NAMALWA (cell line): ENCODE measurements at regions not wholly inside any gene's neighbourhood (a gene's known extent, or its start where the extent isn't known, plus 50 kb on each side); places are given as distances from the start of the nearest gene placed in this dataset.
"Not testable (repeated sequence)": the region's sequence is repeated elsewhere in the genome, so short reads cannot be mapped to it uniquely, and the experiment has no call there.

Source experiments
- DNase-seq: peaks from one replicate; pipeline ENCODE4 v3.0.0-alpha.2; 2015; ENCODE audit warnings: low spot score

DNA sequence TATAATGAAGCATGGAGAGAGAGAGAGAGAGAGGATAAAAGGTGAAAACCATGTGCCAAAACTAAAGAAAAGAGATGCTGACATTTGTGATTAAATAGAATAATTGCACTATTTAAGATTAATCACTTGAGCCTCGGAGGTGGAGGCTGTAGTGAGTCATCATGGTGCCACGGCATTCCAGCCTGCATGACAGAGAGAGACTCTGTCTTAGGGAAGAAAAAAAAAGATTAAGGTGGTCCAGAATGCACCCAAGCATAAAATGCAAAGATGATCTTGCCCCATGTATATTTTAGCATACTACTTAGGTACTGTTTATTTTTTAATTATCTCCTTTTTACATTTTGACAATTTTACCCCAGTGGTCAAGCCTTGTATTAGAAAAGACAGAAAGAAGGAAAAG, 742.5 kb downstream of the SPATA31A1 start:
- DNase-seq: not testable (repeated sequence)

DNA sequence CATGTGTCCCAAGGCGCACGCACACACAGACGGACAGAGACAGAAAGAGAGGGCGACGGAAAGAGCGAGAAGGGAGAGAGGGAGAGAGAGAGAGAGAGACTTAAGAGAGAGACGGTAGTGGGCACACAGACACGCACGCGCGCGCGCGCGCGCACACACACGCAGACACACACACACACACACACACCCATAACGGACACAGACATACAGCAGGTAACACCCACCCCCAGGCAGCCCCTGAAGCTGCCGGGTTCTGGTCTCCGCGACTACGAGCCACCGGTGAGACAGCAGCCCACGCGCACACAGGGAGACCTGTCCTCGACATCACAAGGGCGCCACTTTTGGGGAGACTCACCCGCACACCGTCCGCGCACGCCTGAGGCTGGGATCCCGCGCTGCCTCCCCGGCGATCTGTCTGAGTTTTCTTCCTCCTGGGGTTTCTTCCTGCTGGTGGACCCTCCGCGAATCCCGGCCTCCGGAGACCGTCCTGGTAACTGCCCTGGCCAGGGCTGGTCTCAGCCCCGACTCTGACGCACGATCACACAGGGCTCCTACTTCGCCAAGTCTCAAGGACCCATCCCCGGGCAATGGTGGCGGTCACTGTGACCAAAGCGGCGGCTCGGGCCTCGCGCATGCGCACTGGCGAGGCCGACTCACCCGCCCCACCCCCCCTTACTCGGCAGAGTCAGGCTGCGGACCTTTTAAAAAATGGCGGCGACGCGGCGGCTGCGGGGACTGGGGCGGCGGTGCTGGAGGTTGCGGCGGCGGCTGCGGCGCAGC, 750.7 kb downstream of the SPATA31A1 start:
- peak; percentile 41 for DNase-seq

DNA sequence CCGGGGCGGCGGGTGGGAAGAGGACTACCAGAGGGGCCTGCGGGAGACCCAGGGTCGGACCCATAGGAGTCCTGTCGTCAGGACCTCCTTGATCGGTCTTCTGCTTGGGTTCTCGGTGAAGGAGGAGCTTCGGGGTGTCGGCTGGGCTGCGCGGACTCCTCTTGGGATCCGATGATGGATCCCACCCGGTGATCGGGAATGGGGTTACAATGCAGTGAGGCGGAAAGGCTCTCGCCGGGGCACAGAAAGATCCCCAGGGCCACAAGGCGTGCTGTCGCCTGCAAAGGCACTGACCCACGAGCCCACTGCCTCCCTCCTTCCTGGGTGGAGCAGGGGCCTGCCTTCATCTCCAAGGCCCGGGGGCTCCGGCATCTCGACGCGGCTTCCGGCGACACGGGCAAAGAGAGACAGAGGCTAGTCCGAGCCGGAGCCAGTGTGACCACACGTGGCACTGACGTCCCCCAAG, 751.3 kb downstream of the SPATA31A1 start:
- DNase-seq: not testable (repeated sequence)

DNA sequence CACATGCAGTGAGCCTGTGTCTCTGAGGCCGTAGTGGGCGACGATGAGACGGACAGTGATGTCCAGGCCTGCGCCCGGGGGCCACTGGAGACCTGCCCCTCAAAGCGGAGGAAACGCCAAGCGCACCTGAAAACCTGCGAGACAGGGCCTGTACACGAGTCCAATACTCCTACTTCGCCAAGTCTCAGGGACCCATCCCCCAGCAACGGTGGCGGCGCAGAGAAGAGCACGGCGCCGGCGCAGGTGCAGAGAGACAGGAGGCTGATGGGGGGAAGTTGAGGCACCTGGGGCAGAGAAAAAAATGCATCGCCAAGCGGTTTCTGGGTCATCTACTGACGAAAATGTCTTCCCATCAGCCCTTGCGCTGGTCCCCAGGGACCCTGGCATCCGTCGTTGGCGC, 751.8 kb downstream of the SPATA31A1 start:
- not testable (repeated sequence) for DNase-seq

DNA sequence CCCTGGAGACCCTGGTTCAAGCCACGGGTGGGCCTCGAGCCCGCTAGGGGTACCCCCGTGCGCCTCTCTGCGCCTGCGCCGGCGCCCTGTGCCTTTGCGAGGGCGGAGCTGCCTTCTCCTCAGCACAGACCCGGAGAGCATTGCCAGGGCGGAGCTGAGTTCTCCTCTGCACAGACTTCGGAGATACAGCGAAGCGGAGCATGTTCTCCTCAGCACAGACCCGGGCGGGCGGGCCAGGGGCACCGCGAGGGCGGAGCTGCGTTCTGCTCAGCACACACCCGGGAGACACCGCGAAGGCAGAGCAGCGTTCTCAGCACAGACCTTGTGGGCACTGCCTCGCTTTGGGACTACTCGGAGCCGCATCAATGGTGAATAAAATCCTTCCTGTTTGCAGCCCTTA, 753.0 kb downstream of the SPATA31A1 start:
- DNase-seq: not testable (repeated sequence)

DNA sequence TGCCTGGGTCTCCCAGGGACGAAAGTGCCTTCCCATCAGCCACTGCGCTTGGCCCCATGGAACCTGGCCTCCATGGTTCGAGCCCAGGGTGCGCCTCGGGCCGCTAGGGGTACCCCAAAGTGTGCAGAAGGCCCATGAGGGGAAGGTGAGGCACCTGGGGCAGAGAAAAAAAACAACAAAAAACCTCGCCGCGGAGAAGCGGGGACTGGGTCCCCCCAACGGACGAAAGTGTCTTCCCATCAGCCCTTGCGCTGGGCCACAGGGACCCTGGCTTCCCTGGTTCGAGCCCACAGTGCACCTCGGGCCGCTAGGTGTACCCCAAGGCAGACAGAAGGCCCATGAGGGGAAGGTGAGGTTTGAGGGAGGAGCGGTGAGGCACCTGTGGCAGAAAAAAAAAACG, 755.3 kb downstream of the SPATA31A1 start:
- DNase-seq: not testable (repeated sequence)

DNA sequence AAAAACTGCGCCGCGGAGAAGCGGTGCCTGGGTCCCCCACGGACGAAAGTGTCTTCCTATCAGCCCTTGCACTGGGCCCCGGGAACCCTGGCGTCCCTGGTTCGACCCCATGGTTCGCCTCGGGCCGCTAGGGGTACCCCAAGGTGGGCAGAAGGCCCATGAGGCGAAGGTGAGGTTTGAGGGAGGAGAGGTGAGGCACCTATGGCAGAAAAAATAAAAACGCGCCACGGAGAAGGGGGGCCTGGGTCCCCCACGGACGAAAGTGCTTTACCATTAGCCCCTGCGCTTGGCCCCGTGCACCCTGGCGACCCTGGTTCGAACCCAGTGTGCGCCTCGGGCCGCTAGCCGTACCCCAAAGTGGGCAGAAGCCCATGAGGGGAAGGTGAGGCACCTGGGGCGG, 756.1 kb downstream of the SPATA31A1 start:
- DNase-seq: not testable (repeated sequence)

DNA sequence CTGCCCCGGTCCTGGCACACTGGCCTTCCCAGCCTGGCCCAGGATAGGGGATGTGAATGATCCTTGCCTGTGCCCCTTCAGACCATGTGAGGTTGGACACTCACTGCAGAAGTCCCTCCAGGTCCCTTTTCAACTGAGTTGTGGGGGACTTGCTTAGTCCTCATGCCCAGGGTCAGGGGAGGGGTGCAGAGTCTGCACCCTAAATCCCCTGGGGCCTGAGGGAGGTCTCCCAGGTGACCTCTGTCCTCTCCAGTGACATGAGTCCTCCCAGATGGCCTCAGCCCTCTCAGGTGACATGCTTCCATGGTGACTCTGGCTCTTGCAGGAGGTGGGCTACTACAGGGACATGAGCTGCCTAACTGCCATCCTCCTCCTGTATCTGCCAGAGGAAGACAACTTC, 775.1 kb downstream of the SPATA31A1 start:
- not testable (repeated sequence) for DNase-seq

DNA sequence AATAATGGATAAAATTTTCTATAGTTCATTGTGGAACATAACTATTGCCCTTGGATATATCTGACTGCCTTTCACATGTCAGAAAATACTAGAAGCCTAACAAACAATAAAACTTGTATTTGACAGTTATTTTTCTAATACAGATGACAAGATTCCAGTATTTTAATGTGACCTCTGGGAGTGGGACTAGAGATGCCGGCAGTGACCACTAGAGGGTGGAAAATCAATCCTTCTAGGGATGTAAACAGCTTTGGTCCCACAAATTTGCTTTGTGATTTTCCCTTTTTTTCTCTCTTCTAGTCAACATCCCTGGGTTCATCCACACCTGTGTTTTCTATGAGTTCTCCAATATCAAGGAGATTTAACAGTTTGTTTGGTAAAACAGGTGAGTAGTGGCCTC, 813.7 kb downstream of the SPATA31A1 start:
- DNase-seq: not testable (repeated sequence)

DNA sequence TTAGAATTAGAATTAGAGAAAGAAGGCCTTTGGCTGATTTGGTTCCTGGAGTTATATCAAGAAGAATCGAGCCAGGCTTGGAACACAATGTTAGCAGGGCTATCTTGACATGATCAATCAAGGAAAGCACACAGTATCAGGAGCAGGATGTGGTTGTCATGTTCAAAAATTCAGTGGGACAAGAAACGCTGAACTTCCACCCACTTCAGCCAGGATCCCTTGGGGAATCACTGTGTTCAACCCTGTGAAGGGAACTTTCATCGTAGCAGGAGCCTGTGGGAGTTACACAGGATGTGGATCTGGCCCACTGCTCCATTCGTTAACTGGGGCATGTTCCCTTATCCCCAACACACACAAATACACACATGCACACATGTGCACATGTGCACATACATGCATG, 817.8 kb downstream of the SPATA31A1 start:
- not testable (repeated sequence) for DNase-seq

DNA sequence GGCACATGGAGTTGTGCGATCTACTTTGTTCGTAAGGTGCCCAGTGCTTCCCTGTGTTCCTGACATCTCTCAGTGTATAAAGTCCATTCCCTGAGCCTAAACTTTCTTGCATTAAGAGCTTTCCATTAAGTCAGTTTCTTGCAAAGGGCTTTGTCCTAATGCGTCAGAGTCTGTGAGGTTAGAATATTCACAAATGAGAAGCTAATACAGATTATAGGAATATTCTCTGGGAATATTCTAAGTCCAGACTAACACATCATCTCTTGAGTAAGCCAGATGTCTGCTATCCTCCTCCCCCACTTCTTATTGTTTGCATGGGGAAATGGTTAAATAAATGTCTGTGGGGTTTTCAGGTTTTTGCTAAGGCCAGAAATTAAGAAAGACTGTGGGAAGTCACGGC, 818.6 kb downstream of the SPATA31A1 start:
- not testable (repeated sequence) for DNase-seq

DNA sequence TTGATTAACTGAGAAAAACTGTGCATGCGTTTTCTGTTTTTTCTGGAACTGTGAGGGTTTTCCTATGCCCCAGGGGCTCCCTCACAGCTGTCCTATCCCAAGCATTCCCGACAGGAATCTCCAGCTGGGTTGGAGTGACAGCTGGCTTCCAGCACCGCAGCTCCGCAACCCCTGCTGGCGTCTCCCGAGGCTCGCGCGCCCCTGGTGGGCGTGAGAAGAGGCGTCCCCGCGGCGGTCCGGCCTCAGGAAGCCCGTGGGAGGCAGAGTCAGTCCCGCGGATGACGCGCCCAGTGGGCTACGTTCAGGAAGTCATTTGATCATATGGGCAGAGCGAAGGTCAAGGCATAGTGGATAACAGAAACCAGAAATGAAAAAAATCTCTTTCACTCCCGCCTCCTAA, 821.9 kb downstream of the SPATA31A1 start:
- DNase-seq: not testable (repeated sequence)

DNA sequence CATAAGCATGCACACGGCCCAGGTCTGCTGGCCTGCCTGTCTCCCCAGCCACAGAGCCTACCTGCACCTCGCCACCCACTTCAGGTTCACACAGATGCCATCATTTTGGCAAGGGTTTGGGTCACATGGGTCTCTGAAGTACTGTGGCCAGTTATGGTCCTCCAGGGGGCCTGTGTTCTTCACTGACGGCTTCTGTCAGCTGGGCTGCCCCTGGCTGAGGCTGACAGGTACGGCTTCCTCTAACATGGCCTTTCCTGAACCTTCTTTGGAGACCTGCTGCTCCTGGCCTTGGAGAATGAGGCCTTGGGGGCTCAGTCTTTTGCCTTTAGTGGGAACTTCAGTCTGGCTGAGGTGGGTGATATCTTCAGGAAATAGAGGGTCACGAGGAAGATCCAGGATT, 835.9 kb downstream of the SPATA31A1 start:
- not testable (repeated sequence) for DNase-seq

DNA sequence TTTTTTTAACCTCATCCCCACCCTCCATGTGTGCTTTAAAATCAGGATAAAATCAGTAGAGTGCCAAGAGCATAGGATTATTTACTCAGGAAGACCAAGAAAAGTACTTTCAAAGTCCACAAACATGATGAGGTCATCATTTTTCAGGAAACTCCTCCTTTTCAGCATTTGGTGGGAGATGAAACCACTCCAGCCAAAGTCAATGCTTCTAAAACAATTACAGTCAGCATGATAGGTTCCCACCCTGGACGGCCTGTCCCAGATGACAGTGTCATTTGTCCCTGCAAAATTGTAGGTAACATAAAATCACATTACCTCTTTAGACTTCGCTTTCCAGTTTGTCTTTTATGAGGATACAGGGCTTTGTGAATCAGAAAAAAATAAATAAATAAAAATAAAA, 836.7 kb downstream of the SPATA31A1 start:
- DNase-seq: not testable (repeated sequence)

DNA sequence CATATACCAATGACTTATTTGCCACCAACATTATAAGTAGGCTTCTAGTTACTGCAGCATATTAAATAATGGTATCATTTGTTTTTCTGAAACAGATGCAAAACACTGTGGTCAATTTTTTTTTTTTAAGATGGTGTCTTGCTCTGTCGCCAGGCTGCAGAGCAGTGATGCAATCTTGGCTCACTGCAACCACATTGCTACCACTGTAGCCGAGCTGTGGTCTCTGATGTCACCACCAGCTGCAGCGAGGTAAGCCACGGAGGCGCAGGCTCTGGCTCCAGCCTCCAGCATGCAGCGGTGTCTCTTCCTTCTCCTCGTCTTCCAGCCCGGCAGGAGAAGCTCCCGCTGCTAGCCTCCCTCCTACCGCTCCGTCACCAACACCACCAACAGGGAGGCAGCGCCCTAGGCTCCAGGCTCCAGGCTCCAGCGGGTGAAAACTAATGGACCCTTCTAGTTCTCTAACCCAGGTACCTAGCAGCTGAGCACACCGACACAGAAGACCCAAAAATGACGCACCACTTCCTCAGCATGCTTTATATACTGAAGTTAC, 840.8 kb downstream of the SPATA31A1 start:
- peak; percentile 9 for DNase-seq

DNA sequence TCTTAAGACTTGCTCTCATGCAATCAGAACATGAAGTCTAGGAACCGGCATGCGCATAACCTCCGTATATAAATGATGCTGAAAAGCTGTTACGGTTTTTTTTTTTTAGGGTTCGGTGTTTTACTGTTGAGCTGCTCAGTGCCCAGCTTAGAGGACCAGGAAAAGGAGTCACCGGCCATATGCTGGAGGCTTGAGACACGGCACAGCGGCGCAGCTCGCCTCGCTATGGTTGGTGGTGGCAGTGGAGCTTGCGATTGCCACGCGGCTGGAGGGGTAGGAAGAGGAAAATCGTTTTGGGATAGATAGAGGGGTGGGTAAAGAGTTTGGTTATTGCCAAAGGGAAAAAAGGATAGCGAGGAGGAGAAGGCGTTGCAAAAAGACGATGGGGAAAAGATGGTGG, 841.3 kb downstream of the SPATA31A1 start:
- DNase-seq: not testable (repeated sequence)

DNA sequence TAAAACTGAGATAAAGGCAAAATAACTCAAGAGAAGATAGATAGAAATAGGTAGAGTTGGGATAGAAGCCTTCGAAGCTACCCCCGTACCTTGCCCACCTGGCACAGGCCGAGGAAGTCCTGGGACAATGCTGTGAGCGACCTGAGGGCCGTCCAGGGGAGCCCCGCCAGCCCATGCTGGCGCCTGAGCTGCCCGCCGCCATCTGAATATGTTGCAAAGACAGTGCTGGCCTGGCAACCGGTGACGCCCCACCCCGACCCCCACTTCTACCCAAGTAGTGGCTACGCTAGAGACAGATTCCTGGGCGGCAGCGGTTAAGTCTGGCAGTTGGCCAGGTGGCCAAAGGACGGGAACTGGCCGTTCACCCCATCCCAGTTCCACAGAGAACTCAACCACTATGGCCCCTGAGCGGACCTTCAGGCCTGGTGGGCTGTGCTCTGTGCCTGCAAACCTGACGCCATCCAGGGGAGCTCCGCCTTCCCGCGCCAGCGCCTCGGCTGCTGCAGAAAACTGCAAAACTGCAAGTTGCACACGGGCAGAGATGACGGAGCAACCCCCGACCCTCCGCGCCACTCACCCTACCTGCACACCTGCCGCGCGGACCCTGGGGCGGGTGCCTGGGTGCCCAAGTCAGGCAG, 866.2 kb downstream of the SPATA31A1 start:
- not testable (repeated sequence) for DNase-seq

DNA sequence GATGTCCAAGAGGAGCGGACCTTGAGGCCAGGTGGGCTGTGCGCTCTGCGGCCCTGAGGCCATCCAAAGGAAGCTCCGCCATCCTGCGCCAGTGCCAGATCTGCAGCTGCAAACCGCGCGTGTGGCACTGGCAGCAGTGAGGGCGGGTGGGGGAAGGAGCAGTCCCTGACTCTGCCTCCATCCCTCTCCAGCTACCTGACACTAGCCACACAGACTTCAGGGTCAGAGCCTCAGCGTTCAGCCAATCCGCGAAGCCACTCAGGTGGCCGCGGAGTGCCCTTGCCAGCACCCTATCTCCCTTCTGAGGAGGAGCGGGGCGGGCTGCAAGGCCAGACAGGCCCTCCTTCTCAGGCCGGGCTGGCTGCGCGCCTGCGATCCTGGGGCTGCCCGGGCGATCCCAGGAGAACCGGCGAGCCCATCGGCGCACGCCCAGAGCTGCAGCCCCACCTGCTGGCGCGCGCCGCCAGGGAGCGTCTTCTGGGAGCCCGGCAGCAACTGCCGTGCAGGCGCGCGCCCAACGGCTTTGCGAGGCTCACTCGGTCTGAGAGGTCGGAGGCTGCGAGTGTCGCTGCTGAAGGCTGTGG, 867.2 kb downstream of the SPATA31A1 start:
- not testable (repeated sequence) for DNase-seq

DNA sequence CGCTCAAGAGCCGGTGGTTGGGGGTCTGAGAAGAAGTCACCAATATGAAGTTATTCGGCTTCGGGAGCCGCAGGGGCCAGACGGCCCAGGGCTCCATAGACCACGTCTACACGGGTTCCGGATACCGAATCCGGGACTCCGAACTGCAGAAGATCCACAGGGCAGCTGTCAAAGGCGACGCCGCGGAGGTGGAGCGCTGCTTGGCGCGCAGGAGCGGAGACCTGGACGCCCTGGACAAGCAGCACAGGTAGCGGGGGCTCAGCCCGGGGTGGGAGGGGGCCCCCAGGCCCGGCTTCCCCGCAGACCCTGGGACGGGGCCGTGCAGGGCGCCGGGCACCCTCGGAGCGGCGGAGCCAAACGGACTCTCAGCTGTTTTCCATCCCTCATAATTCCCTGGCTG, 867.9 kb downstream of the SPATA31A1 start:
- not testable (repeated sequence) for DNase-seq
